HG02759 (cell line): ENCODE measurements at regions not wholly inside any gene's neighbourhood (a gene's known extent, or its start where the extent isn't known, plus 50 kb on each side); places are given as distances from the start of the nearest gene placed in this dataset.

ENCODE experiments used
- ATAC-seq: cut with Tn5 transposase; IDR thresholded peaks from one replicate; pipeline ENCODE4 v1.9.1; 2021; ENCODE audit warnings: mild to moderate bottlenecking, moderate library complexity; ENCODE audit not compliant: unreplicated experiment

- ATAC-seq = no peak
These were observed 198.7 kb upstream of the CEP162 start for GRCh38 chr6:84425971-84426705.

GRCh38 chr6:84424956-84425355 is 197.5 kb upstream of the CEP162 start:
- no peak for ATAC-seq

GRCh38 chr6:84422380-84422968 is 195.0 kb upstream of the CEP162 start:
- ATAC-seq = peak; percentile 81

GRCh38 chr6:84421031-84421430 is 193.6 kb upstream of the CEP162 start:
- ATAC-seq = no peak

- ATAC-seq = no peak
These were observed 189.8 kb upstream of the CEP162 start for GRCh38 chr6:84417260-84417659.

GRCh38 chr6:84416043-84416657 is 188.7 kb upstream of the CEP162 start:
- no peak for ATAC-seq

- no peak for ATAC-seq
These were observed 188.1 kb upstream of the CEP162 start for GRCh38 chr6:84415517-84415916.

- ATAC-seq = no peak
These were observed 187.6 kb upstream of the CEP162 start for GRCh38 chr6:84415068-84415467.

- no peak for ATAC-seq
These were observed 187.1 kb upstream of the CEP162 start for GRCh38 chr6:84414531-84414930.

GRCh38 chr6:84411060-84411629 is 183.7 kb upstream of the CEP162 start:
- ATAC-seq = no peak

- ATAC-seq = no peak
These were observed 182.5 kb upstream of the CEP162 start for GRCh38 chr6:84409911-84410310.

GRCh38 chr6:84408028-84408427 is 180.6 kb upstream of the CEP162 start:
- ATAC-seq = no peak

GRCh38 chr6:84403545-84403944 is 176.1 kb upstream of the CEP162 start:
- no peak for ATAC-seq

GRCh38 chr6:84399003-84399402 is 171.6 kb upstream of the CEP162 start:
- no peak for ATAC-seq

GRCh38 chr6:84392261-84392660 is 164.8 kb upstream of the CEP162 start:
- no peak for ATAC-seq

GRCh38 chr6:84390851-84391250 is 163.4 kb upstream of the CEP162 start:
- no peak for ATAC-seq

GRCh38 chr6:84390334-84390733 is 162.9 kb upstream of the CEP162 start:
- no peak for ATAC-seq

- no peak for ATAC-seq
These were observed 151.7 kb upstream of the CEP162 start for GRCh38 chr6:84379142-84379541.

GRCh38 chr6:84372290-84372689 is 144.8 kb upstream of the CEP162 start:
- no peak for ATAC-seq

GRCh38 chr6:84371681-84372080 is 144.2 kb upstream of the CEP162 start:
- no peak for ATAC-seq

GRCh38 chr6:84362193-84362821 is 134.9 kb upstream of the CEP162 start:
- no peak for ATAC-seq
